ENCODE measurements at regions not wholly inside any gene's neighbourhood (a gene's known extent, or its start where the extent isn't known, plus 50 kb on each side); places are given as distances from the start of the nearest gene placed in this dataset.
"Not testable (repeated sequence)": the region's sequence is repeated elsewhere in the genome, so short reads cannot be mapped to it uniquely, and the experiment has no call there.

- no peak for DNase-seq
Observed at GRCh38 chr12:58323676-58324075, 382.3 kb downstream of the ATP23 start.

GRCh38 chr12:58325561-58325960, 384.2 kb downstream of the ATP23 start:
- no peak for DNase-seq

GRCh38 chr12:58326534-58326933, 385.2 kb downstream of the ATP23 start:
- DNase-seq: no peak

GRCh38 chr12:58336581-58337242, 395.3 kb downstream of the ATP23 start:
- not testable (repeated sequence) for DNase-seq

- DNase-seq: not testable (repeated sequence)
Observed at GRCh38 chr12:58337539-58337938, 396.2 kb downstream of the ATP23 start.

- DNase-seq: no peak
Observed at GRCh38 chr12:58341791-58342190, 400.4 kb downstream of the ATP23 start.

- DNase-seq: no peak
Observed at GRCh38 chr12:58342736-58343135, 401.4 kb downstream of the ATP23 start.

- peak; percentile 30 for DNase-seq
Observed at GRCh38 chr12:58346032-58346632, 404.8 kb downstream of the ATP23 start.

GRCh38 chr12:58347188-58347587, 405.8 kb downstream of the ATP23 start:
- no peak for DNase-seq

- DNase-seq: no peak
Observed at GRCh38 chr12:58347691-58348090, 406.3 kb downstream of the ATP23 start.

- no peak for DNase-seq
Observed at GRCh38 chr12:58349161-58349560, 407.8 kb downstream of the ATP23 start.

GRCh38 chr12:58356794-58357193, 415.4 kb downstream of the ATP23 start:
- DNase-seq: no peak

- no peak for DNase-seq
Observed at GRCh38 chr12:58357511-58357910, 416.1 kb downstream of the ATP23 start.

- no peak for DNase-seq
Observed at GRCh38 chr12:58358369-58358768, 417.0 kb downstream of the ATP23 start.

- DNase-seq: no peak
Observed at GRCh38 chr12:58359084-58359483, 417.7 kb downstream of the ATP23 start.

GRCh38 chr12:58361056-58361455, 419.7 kb downstream of the ATP23 start:
- DNase-seq: no peak

GRCh38 chr12:58363971-58364370, 422.6 kb downstream of the ATP23 start:
- no peak for DNase-seq

- no peak for DNase-seq
Observed at GRCh38 chr12:58364389-58365086, 423.2 kb downstream of the ATP23 start.

GRCh38 chr12:58365087-58365390, 423.7 kb downstream of the ATP23 start:
- no peak for DNase-seq

- no peak for DNase-seq
Observed at GRCh38 chr12:58367041-58367440, 425.7 kb downstream of the ATP23 start.

- DNase-seq: no peak
Observed at GRCh38 chr12:58368001-58368400, 426.6 kb downstream of the ATP23 start.

- no peak for DNase-seq
Observed at GRCh38 chr12:58369576-58369975, 428.2 kb downstream of the ATP23 start.

GRCh38 chr12:58372298-58372697, 430.9 kb downstream of the ATP23 start:
- no peak for DNase-seq

GRCh38 chr12:58378028-58378427, 436.7 kb downstream of the ATP23 start:
- no peak for DNase-seq

- DNase-seq: no peak
Observed at GRCh38 chr12:58381546-58381945, 440.2 kb downstream of the ATP23 start.
